ENCODE measurements at regions not wholly inside any gene's neighbourhood (a gene's known extent, or its start where the extent isn't known, plus 50 kb on each side); places are given as distances from the start of the nearest gene placed in this dataset.
A peak's percentile ranks its signal among the peaks of the same experiment; 100 is the strongest.

DNA sequence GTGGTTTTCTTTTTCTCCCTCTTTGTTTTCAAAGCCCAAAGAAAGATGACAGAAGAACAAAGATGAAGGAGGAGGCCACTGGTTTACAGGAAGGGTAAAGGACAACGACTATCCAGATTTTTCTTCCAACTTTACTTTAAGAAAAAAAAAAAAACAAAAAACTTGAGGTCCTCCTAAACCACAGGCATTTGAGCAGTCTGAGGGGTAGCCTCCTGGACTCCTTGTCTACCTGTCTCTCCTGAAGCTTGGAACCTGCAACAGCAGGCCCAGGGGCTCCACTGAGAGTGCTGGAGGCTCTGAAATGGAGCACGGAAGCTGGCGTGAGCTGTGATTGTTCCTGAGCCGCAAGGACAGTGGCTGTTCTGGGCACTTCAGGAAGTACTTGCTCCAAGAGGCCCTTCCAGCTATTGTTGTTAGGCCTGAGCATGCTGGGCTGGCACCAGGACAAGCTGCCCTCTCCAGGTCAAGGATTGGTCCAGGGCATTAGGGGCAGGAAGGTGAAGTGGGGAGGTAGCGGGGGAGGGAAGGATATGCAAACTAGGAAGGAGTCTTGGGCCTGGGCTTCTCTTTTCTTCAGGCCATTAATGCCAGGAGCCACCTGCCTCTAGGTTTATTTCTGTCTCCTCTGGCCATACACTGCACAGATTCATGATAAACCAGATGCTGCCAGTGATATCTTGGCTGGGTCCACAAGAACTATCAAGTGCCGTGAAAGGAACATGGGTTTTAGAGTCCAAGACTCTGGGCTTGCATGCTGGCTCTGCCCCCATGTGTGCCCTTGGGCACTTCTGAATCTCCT is 147.3 kb downstream of the CCDC34 start:
- no peak for TF ChIP-seq CTCF (IDR thresholded peaks at IDR 0.05)
- no peaks in the 10 kb centered on the region for H3K9me3 Mint-ChIP-seq (ENCODE audit: unreplicated experiment)
- peaks cover 74% of the 10 kb centered on the region for H3K4me1 Mint-ChIP-seq (ENCODE audit: unreplicated experiment)
- no peaks in the 10 kb centered on the region for H3K27me3 Mint-ChIP-seq (ENCODE audit: unreplicated experiment)
- H3K27ac Mint-ChIP-seq (ENCODE audit: unreplicated experiment) = peak overlapping the region; percentile 48
- no peak overlapping the region for H3K4me3 Mint-ChIP-seq (ENCODE audit: unreplicated experiment)
- no peak for DNase-seq (ENCODE audit: extremely low spot score, unreplicated experiment)
- H3K36me3 Mint-ChIP-seq (ENCODE audit: unreplicated experiment) = no peaks in the 10 kb centered on the region

- no peak for TF ChIP-seq CTCF (IDR thresholded peaks at IDR 0.05)
- H3K4me3 Mint-ChIP-seq (ENCODE audit: unreplicated experiment) = no peak overlapping the region
- DNase-seq (ENCODE audit: extremely low spot score, unreplicated experiment) = no peak
- H3K4me1 Mint-ChIP-seq (ENCODE audit: unreplicated experiment) = peaks cover 82% of the 10 kb centered on the region
- H3K27ac Mint-ChIP-seq (ENCODE audit: unreplicated experiment) = no peak overlapping the region
- no peaks in the 10 kb centered on the region for H3K9me3 Mint-ChIP-seq (ENCODE audit: unreplicated experiment)
- no peaks in the 10 kb centered on the region for H3K36me3 Mint-ChIP-seq (ENCODE audit: unreplicated experiment)
- no peaks in the 10 kb centered on the region for H3K27me3 Mint-ChIP-seq (ENCODE audit: unreplicated experiment)
Observed at GRCh38 chr11:27214713-27215112, 148.3 kb downstream of the CCDC34 start.

DNA sequence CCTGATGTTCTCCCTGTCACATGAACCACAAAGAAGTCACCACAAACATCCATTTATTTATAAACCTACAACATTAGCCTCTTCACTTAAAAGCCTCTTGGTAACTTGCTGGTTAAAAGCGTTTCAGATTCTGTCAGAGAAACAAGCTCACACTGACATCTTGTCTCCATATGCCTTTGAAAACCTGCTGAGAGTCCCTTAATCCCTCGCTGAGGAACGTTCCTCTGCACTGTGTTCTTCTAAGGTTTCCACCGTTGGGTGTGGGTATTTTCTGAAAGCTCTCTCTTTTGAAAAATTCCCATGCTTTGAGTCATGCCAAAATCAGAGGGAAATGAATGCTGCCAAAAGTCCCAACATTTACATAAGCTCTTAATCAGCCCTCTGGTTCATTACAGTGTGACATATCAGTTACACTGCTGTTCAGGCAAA is 149.8 kb downstream of the CCDC34 start:
- Mint-ChIP-seq H3K27ac (ENCODE audit: unreplicated experiment) (peak overlapping the region; percentile 75), H3K4me1 (ENCODE audit: unreplicated experiment) (peaks cover 75% of the 10 kb centered on the region), H3K36me3 (ENCODE audit: unreplicated experiment) (no peaks in the 10 kb centered on the region), H3K9me3 (ENCODE audit: unreplicated experiment) (no peaks in the 10 kb centered on the region), H3K27me3 (ENCODE audit: unreplicated experiment) (no peaks in the 10 kb centered on the region), H3K4me3 (ENCODE audit: unreplicated experiment) (no peak overlapping the region)
- no peak for TF ChIP-seq CTCF (IDR thresholded peaks at IDR 0.05)
- DNase-seq (ENCODE audit: extremely low spot score, unreplicated experiment) = no peak

- no peaks in the 10 kb centered on the region for H3K27me3 Mint-ChIP-seq (ENCODE audit: unreplicated experiment)
- DNase-seq (ENCODE audit: extremely low spot score, unreplicated experiment) = no peak
- peaks cover 68% of the 10 kb centered on the region for H3K4me1 Mint-ChIP-seq (ENCODE audit: unreplicated experiment)
- no peak for TF ChIP-seq CTCF (IDR thresholded peaks at IDR 0.05)
- H3K9me3 Mint-ChIP-seq (ENCODE audit: unreplicated experiment) = no peaks in the 10 kb centered on the region
- H3K36me3 Mint-ChIP-seq (ENCODE audit: unreplicated experiment) = no peaks in the 10 kb centered on the region
- no peak overlapping the region for H3K4me3 Mint-ChIP-seq (ENCODE audit: unreplicated experiment)
- H3K27ac Mint-ChIP-seq (ENCODE audit: unreplicated experiment) = no peak overlapping the region
Observed at GRCh38 chr11:27212248-27212780, 150.7 kb downstream of the CCDC34 start.

DNA sequence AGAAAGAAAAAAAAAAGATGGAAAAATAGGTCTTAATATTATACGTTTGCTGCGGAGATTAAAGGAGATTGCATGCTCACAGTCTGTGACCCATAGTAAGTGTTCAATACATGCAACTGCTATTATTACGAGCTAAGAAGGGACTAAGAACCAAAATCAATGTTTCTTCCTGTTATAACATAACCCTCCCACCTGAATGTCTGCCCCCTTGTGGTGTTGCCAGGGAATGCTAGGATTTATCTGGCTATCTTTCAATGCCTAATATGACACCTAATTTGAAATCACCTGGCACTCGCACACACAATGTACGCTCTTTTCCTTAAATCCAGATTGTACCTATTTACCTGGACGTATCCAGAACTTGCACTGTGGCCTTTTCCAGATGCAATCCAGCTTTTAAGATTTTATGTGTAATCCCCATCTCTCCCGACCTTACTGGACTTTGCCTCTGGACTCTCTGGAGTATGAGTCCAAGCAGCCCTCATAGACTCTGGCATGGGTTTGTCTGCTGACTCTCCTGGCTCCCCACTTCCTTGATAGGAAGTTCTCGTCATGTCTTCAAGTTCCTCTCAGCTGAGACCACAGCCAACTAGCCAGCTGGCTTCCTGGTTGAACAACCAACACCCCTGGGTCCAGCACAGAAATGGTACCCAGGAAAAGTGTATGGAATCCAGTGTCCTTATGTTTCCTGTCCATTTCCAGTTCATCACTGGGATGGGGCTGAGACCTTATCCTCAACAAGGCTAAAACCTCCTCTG is 151.5 kb downstream of the CCDC34 start:
- Mint-ChIP-seq H3K4me3 (ENCODE audit: unreplicated experiment) (no peak overlapping the region), H3K27ac (ENCODE audit: unreplicated experiment) (no peak overlapping the region)
- TF ChIP-seq CTCF (IDR thresholded peaks at IDR 0.05) = peak; percentile 46

More for the DNA sequence above, 151.5 kb downstream of the CCDC34 start:
- Mint-ChIP-seq H3K36me3 (ENCODE audit: unreplicated experiment) (no peaks in the 10 kb centered on the region), H3K4me1 (ENCODE audit: unreplicated experiment) (peaks cover 67% of the 10 kb centered on the region), H3K9me3 (ENCODE audit: unreplicated experiment) (no peaks in the 10 kb centered on the region), H3K27me3 (ENCODE audit: unreplicated experiment) (no peaks in the 10 kb centered on the region)
- DNase-seq (ENCODE audit: extremely low spot score, unreplicated experiment) = no peak
